GM21723 (cell line): ENCODE measurements at regions not wholly inside any gene's neighbourhood (a gene's known extent, or its start where the extent isn't known, plus 50 kb on each side); places are given as distances from the start of the nearest gene placed in this dataset.
"Not testable (repeated sequence)": the region's sequence is repeated elsewhere in the genome, so short reads cannot be mapped to it uniquely, and the experiment has no call there.

Source experiments
- ATAC-seq: cut with Tn5 transposase; IDR thresholded peaks from one replicate; pipeline ENCODE4 v1.9.1; 2021; ENCODE audit warnings: mild to moderate bottlenecking, moderate library complexity; ENCODE audit not compliant: unreplicated experiment

DNA sequence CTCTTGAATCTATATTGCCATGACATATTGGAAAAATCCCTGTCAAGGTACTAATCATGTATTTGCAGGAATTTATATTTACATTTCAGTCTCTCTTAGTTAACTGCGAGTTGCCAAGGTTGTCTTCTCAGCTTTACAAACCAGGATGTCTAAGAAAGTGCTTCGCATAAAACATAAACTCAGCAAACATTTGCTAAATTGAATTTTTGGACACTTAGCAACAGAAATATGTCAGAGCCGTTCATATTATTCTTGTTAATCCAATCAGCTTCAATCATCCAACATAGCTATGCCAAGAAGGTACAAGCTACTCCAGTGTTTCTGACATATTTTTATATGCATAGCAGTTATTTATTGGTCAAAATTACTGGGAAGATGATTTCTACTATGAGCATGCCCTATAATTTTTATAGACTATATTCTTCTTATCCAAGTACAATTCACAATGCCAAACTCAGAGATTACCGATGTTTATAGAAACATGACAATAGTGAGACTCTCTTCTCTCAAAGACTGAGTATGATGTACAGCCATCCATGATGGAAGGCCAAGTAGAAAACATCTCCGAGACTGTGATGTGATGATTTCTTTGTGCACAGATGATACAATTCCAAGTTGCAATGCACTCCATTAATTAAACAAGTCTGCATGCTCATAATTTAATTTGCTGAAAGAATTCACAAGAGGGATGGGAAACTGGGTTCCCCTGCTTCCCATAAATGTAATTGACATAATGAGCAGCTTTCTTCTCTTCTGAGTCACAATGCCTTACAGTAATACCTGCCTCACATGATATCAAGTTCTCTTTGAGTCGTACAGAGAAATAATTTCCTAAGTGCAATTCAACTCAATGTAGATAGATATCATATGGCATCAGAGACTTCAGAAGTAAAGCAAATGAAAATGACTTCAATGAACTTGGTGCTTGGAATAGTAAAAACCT lies 776.3 kb downstream of the EFNB2 start:
- no peak for ATAC-seq

DNA sequence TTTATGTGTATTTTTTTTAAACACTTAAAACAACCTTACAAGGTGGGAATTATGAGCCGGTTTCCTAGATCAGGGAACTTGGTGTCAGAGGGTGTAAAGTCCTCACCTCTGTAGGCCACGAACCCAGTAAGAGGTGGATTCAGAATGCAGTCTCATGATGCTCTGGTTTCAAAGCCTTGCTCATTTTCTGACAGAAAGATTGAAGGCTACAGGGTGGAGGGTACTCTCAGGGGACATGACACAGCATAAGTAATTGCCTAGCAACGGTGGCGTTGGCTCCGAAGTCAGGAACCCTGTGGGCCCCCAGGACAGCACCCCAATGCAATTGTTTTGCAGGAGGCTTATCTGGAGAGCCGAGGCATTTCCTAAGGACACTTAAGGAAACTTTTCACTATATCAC lies 794.7 kb downstream of the EFNB2 start:
- no peak for ATAC-seq

DNA sequence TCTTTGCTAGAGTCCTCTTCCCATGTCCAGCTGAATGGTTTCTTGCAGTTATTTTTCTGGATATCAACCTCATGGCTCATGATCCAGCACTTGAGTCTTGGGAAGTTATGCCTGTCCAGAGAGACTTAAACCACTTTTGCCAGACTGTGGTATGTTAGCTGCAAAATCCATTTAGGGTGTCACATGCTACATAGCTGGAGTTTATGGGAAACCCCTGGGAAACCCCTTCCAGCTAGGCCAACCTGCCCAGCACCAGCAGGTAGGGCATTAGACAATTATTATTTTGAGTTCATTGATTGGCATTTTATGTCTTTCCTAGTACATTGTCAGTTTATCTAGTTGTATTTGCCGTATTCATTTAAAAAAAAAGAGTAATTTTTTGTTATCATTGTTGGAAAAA lies 797.8 kb downstream of the EFNB2 start:
- ATAC-seq: no peak

DNA sequence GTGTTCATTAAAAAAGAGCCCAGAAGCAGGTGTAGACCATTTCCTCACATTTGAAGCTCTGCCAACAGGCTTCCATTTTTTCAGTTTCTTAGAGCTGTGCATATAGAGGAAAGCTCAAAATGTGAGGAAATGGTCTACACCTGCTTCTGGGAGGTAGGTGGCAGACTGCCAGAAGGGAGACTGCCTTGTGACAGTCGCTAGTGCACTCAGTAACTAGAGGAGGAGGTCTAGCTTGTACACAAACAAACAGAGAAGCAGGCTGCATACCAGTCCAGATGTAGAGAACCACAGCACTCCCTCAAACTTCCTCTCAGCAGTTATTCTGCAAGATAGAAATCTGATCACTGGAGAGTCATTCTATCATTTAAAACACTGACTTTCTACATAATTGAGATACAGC lies 800.2 kb downstream of the EFNB2 start:
- no peak for ATAC-seq

DNA sequence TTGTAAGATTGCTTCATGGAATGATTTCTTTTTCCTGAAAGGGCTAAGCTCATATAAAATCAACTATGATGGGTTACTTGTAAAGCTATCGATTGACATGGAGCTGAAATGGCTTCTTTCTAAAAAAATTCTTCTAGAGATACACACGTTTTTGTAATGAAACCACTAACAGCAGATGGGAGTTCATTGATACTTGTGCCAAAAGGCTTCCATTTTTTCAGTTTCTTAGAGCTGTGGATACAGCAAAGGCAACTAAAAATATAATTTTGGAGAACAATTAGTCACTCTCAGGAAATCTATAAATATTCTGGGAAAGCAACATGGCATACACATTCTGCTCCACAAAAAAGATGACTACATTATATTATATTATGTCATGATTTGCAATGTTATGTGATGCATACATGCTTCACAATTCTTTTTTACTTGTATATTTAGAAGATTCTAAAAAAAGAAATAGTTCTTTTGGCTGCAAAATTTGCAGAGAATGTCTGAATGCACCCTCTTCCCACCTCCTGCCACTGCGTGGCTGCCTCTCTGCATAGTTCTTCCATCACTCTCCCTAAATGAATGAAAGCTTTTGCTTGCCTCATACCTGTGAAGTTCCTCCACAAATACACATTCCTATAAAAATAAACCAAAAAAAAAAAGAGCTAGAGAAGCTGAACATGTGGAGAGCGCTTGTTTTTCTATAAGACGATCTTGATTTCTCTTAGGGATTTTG lies 802.5 kb downstream of the EFNB2 start:
- no peak for ATAC-seq

DNA sequence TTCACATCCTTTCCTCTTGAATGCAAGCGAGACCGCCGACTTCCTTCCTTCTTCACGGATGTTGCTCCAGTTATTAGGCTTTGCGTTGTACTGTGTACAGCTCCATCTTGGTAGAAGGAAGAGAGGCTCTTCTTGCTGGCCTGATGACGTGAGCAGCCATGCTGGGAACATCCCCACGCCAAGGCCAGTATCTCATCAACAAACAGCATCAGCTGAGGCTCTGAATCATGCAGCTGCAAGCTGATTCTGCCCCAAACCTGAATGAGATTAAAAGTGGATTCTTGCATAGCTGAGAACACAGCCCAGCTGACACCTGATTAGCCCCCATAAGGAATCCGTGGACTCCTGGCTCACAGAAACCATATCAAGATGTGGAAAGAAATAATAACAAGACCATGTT lies 809.6 kb downstream of the EFNB2 start:
- no peak for ATAC-seq

DNA sequence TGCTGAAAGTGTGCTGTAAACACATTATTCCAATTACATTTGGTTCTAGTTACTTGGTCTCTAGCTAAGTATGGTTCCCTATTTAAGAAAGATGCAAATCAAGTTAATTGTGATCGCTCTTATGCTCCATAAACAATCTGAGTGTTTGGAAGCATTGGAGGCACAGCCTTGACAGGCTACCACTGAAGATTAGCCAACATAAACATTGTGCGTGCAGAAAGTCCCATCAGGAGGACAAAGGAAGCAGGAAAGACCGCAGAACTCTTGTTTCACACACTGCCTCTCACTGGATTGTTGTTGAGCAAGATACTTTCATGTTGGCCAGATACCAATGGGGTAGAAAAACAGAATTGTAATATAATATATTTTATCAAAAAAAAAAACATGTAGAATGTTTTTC lies 814.4 kb downstream of the EFNB2 start:
- ATAC-seq: no peak

DNA sequence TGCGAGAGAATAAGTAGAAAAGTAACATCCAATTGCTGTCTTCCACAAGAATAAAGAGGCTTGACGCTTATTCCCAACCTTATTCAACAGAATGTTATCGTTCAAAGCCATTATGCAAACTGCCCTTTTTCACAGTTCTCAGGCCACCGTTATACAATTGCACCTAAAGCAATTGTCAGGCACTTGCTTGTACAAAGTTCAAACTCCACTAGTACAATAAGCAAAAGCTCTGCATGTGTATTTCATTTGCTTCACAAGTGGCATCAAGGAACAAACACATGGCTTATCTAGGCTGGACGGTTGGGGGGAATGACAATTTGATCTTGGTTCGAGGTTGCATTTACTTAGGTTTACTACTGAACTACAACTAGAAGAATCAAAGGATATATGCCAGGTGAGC lies 815.6 kb downstream of the EFNB2 start:
- ATAC-seq: no peak

DNA sequence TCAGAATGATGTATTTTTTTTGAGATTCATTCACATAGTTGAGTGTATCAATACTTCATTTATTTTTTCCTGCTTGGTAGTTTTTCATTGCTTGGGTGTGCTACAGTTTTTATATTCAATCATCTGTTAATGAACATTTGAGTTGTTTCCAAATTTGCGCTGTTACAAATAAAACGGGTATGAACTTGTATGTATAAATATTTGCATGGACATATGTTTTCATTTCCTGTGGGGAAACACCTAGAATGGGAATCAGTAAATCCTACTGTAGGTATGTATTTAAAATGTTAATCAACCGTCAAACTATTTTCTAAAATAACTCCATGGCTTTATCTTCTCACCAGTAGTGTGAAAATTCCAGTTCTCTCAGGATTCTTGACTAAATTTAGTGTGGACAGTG lies 826.3 kb downstream of the EFNB2 start:
- no peak for ATAC-seq

DNA sequence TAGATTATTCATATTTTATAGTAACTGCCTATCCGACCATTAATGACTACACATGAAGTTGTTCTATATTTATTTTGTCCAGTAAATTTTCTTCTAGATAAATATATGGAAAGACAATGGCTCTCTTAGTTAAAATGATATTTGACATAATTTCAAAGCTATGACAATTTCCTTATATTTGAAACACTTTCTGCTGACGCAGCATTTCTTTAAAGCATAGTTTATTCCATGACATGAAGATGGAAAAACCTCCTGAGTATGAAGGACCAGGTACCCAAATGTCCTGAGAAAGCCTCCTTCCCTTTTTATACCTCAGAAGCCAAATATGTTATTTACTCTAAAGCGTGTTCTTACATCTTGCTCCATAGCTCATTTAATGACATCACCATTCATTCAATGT lies 831.6 kb downstream of the EFNB2 start:
- no peak for ATAC-seq

DNA sequence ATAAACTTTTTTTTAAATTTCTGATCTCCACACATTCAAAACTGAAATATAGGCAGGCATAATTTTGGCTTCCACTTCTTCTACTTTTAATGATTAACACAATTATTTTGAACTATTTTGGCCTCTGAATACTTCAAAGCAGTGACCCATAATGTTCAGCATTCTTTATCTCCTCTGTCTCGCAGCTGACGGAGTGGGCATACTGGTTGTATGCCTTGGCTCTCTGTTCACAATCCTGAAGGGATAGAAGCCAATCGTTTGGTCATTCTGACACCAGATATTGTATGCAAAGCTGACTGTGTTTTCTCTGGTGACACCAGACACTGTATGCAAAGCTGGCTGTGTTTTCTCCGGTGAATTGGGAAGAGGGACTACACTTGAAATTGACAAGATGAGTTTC lies 833.0 kb downstream of the EFNB2 start:
- ATAC-seq: no peak

DNA sequence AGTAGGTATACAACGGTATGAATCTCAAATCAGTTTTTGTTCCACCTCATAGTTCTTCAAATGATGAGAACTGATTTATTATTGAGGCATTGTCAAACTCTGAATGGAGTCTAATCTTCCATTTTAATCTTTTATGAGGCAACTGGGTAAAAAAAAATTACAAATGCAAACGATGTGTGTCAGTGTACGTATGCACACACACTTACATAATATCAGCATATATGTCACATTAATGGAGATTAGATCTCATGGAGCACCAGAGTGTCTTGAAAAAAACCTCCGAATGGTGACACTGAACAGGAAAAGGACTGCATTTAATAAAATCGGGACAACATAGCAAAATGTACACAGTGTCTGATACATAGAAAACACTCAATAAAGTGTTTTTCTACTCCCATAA lies 842.7 kb downstream of the EFNB2 start:
- ATAC-seq: no peak

DNA sequence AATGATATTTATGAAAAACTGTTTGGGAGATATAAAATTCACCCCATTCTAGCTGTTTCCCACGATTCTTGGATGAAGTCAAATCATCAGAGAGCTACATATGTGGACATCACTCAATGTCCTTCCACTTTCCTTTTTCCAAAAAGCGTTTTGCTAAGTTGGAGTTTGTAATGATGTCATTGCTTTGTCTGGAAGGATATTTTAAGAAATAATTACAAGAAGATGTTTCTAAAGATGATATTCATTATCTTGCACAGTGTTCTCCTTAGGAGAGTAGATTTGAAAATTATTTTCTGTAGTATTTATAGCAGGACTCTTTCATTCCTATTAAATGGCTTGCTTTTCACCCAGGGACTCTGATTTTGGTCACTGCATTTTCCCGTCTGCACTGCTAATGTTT lies 851.2 kb downstream of the EFNB2 start:
- no peak for ATAC-seq

DNA sequence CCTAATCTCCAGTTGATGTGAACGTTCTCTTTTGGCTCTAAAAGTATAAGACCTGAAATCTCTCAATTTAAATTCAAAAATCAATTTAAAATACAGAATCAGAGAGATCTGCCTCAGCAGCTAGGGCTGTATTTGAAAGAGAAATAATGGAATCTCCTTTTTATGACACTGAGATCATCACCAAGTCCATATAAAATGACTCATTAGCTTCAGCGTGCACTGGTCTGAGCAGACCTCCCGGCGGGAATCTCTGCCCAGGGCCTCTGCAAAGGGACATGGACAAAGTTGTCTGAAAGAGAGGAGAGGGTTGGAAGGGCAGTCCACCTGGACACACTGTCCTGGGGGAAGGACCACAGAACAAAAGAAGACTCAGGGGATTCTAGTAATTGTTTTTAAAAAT lies 855.6 kb downstream of the EFNB2 start:
- no peak for ATAC-seq

DNA sequence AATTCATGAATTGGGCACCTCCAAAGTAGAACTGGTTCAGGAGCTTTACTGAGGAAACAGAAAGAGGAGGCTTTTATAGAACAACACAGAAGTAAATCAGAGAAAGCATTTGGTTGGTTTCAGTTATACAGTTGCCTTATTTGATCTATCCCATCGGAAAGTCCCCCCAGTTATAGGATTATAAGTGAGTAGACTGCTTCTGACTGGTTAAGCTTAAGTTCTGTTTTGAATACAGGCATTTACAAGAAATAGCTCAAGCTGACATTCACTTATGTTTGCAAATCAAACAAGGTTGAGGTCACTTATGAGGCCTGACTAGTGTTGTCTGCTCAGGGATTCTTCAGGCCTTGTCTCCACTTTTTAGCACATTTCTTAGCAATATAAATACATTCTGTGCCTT lies 857.4 kb downstream of the EFNB2 start:
- no peak for ATAC-seq

DNA sequence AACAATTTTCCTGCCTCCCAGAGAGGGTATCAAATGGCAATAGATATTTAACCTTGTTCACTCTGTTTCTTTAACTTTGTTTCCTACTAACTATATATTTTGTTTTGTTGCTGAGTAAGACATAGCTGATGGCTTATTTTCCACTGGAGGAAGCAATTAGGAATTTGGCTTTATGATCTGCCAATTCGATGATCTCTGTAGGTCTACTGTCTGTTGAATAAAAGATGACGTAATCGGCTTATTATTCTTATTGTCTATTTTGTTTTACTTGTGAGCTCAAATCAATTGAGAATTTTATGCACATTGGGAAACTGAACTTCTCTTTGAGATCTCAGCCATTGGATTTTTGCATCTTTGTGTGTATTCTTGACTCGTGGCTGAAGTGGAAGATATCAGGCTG lies 862.6 kb downstream of the EFNB2 start:
- ATAC-seq: no peak

DNA sequence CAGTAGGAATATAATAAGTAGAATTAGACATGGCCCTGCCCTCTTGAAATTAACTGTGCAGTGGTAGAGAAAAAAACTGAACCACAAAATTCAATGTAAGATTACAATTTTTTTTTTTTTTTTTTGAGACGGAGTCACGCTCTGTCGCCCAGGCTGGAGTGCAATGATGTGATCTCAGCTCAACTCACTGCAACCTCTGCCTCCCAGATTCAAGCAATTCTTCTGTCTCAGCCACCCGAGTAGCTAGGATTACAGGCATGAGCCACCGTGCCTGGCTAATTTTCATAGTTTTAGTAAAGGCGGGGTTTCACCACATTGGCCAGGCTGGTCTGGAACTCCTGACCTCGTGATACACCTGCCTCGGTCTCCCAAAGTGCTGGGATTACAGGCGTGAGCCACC lies 864.3 kb downstream of the EFNB2 start:
- ATAC-seq: not testable (repeated sequence)

DNA sequence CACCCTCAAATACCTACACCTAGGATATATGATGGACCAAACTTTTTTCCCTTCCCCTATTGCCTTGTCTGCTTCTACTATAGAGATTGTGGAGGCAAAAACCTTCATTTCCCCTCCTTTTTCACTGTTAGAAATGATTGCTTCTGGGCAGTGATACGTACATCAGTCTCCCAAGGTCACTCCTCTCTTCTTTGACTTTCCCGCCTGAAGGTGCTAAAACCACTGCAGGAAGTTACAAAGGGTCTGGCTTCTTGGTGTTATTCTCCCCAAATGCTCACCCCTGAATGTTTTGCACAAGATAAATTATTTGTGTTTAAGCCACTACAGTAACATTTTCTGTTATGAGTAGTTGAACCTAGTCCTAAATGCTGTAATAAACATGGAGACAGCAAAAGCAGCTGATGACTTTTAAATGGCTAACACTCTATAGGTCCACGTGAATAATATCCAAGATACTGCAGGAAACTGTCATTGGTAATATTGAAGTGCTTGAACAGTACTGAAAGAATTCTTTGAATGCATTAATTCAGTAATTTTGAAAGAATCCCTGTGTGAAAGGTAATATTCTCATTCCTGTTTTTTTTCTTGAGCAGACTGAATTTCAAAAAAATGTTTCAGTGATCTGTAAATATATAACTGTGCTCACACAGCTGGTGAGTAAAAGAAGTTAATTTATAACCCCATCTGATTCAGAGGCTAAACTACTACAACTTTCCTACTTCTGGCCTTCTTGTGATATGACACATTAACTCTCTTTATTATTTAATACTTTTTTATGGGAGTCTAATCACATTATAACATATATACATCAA lies 865.1 kb downstream of the EFNB2 start:
- no peak for ATAC-seq

DNA sequence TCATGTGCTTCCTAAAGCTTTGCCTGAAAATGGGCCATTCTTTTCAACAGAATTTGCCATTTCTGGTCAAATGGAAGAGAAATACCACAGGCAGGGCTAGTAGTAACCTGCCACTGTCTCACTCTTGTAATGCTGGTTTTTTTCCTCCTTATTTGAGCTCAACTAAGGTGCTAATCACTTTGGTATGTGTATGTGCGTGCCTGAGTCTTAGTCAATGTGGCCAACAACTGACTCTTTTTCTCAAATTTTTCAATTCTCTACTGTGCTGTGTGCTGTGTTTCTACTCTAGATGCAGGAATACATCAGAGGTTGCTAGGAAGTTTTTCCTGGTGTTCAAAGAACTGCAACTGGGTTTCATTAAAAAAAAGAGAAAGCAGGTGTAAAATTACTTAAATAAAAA lies 870.2 kb downstream of the EFNB2 start:
- ATAC-seq: no peak

DNA sequence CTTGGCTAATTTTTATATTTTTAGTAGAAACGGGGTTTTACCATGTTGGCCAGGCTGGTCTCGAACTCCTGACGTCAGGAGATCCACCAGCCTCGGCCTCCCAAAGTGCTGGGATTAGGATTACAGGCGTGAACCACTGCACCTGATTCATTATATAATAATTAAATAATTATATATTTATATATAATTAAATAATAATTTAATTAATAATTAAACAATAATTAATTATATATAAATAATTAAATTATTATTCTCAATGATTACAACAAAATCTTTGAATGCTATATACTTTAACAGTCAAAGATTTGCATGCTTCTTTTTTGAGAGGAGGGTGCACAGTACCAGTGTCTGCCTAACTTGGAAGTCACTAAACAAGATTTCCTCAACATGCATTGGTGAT lies 872.3 kb downstream of the EFNB2 start:
- no peak for ATAC-seq

DNA sequence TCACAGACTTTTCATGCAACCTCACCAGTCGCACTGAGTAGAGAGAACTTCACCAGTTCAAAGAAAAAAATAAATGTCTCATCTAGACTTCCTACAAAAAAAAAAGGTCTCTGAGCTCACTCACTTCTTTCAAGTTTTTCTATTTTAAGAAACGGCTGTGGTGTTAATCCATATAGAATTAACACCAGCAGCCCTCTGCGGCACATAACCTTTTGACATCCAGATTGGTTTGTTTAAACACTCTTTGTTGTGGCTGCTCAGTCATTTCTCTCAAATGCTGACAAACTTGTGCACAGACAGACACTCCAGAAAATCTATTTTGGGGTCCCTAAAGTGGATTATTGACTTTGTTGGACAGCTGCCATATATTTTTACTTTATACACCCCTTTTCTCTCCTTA lies 874.9 kb downstream of the EFNB2 start:
- ATAC-seq: no peak

DNA sequence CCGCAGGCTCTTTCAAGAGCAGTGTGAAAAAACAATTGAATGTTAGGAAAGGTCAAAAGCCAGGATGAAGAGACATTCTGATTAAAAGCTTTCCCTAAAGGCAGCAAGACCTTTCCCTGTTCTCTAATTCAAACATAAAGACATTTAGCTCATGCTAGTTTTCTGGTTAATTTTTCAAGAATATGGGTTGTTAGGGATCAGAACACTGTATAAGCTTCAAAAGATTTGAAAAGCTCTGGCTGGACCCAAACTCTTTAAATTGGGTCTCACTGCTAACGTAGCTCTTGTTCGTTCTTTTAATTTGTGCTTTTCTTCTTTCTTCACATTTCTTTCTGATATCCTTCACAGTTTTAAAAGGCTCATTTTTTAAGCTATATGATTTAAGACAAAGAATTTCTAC lies 877.0 kb downstream of the EFNB2 start:
- no peak for ATAC-seq
